Right renal pelvis (tissue), 4 donors: ENCODE measurements at regions not wholly inside any gene's neighbourhood (a gene's known extent, or its start where the extent isn't known, plus 50 kb on each side); places are given as distances from the start of the nearest gene placed in this dataset.

Experiments
- DNase-seq, 4 donors: peaks; one replicate each; pipeline ENCODE4 v3.0.0-alpha.2; 2013; ENCODE audit warnings: low read depth in 4 of 4, low spot score in 3 of 4, missing footprints in 1 of 4

- no peak for DNase-seq
Observed at GRCh38 chr10:21269289-21269688, 256.2 kb downstream of the SKIDA1 start.

- DNase-seq = no peak
Observed at GRCh38 chr10:21265622-21266021, 259.9 kb downstream of the SKIDA1 start.

- DNase-seq = no peak
Observed at GRCh38 chr10:21264271-21264670, 261.2 kb downstream of the SKIDA1 start.

- DNase-seq = no peak
Observed at GRCh38 chr10:21263839-21264238, 261.6 kb downstream of the SKIDA1 start.

- no peak for DNase-seq
Observed at GRCh38 chr10:21263263-21263803, 262.1 kb downstream of the SKIDA1 start.

GRCh38 chr10:21261842-21262294 lies 263.6 kb downstream of the SKIDA1 start:
- no peak for DNase-seq

GRCh38 chr10:21260506-21261149 lies 264.9 kb downstream of the SKIDA1 start:
- DNase-seq = no peak

- DNase-seq = no peak
Observed at GRCh38 chr10:21260066-21260465, 265.4 kb downstream of the SKIDA1 start.

GRCh38 chr10:21257919-21258318 lies 267.6 kb downstream of the SKIDA1 start:
- DNase-seq = no peak

GRCh38 chr10:21257191-21257590 lies 268.3 kb downstream of the SKIDA1 start:
- no peak for DNase-seq

- DNase-seq = no peak
Observed at GRCh38 chr10:21249435-21249834, 276.0 kb downstream of the SKIDA1 start.

GRCh38 chr10:21247592-21247991 lies 277.9 kb downstream of the SKIDA1 start:
- DNase-seq = no peak

GRCh38 chr10:21246178-21246577 lies 279.3 kb downstream of the SKIDA1 start:
- DNase-seq = no peak

GRCh38 chr10:21243748-21244257 lies 281.7 kb downstream of the SKIDA1 start:
- no peak for DNase-seq

- no peak for DNase-seq
Observed at GRCh38 chr10:21242915-21243314, 282.6 kb downstream of the SKIDA1 start.

- peak in 1 of 4 donors; percentile 28 for DNase-seq
Observed at GRCh38 chr10:21238717-21239116, 286.8 kb downstream of the SKIDA1 start.

GRCh38 chr10:21238044-21238443 lies 287.4 kb downstream of the SKIDA1 start:
- no peak for DNase-seq

GRCh38 chr10:21234761-21235160 lies 290.7 kb downstream of the SKIDA1 start:
- no peak for DNase-seq

GRCh38 chr10:21230219-21230618 lies 295.3 kb downstream of the SKIDA1 start:
- no peak for DNase-seq

GRCh38 chr10:21217748-21218367 lies 307.6 kb downstream of the SKIDA1 start:
- DNase-seq = no peak

- no peak for DNase-seq
Observed at GRCh38 chr10:21217107-21217506, 308.4 kb downstream of the SKIDA1 start.

- no peak for DNase-seq
Observed at GRCh38 chr10:21214329-21214728, 311.2 kb downstream of the SKIDA1 start.
